OCI-LY1 (cell line): ENCODE measurements at regions not wholly inside any gene's neighbourhood (a gene's known extent, or its start where the extent isn't known, plus 50 kb on each side); places are given as distances from the start of the nearest gene placed in this dataset.

ENCODE experiments used
- H2AFZ ChIP-seq: fragments of 200-600 bp; sonication (generic), shearing (Covaris generic); 2 replicates; pipeline ENCODE4 v1.6.0; 2014; ENCODE audit warnings: antibody characterized with exemption, mild to moderate bottlenecking, low read length
- H3F3A ChIP-seq: fragments of 200-600 bp; sonication (generic), shearing (Covaris generic); 2 replicates; pipeline ENCODE4 v1.6.0; 2014; ENCODE audit warnings: mild to moderate bottlenecking, antibody characterized with exemption, low read length, moderate library complexity; ENCODE audit not compliant: insufficient read depth
- H3K27ac ChIP-seq: fragments of 200-600 bp; sonication (generic); 2 replicates; pipeline ENCODE4 v1.5.1; 2014; ENCODE audit warnings: low read length, mixed run types, mild to moderate bottlenecking, low read depth; ENCODE audit not compliant: poor library complexity, severe bottlenecking
- H3K27me3 ChIP-seq: fragments of 200-600 bp; sonication (generic); 2 replicates; pipeline ENCODE4 v1.6.0; 2014; ENCODE audit warnings: antibody characterized with exemption, mild to moderate bottlenecking, low read length, moderate library complexity; ENCODE audit not compliant: insufficient read depth
- H3K36me3 ChIP-seq: fragments of 200-600 bp; sonication (generic); 2 replicates; pipeline ENCODE4 v1.6.1; 2014; ENCODE audit warnings: mild to moderate bottlenecking, antibody characterized with exemption, low read length, moderate library complexity, mixed read lengths; ENCODE audit not compliant: insufficient read depth
- H3K4me1 ChIP-seq: fragments of 200-600 bp; sonication (generic); 2 replicates; pipeline ENCODE4 v1.5.1; 2014; ENCODE audit warnings: mild to moderate bottlenecking, low read length, moderate library complexity; ENCODE audit not compliant: insufficient read depth, severe bottlenecking
- H3K4me2 ChIP-seq: fragments of 200-600 bp; sonication (generic), shearing (Covaris generic); 2 replicates; pipeline ENCODE4 v1.6.1; 2014; ENCODE audit warnings: low read length
- H3K4me3 ChIP-seq: fragments of 200-600 bp; sonication (generic); 2 replicates; pipeline ENCODE4 v1.5.1; 2014; ENCODE audit warnings: low read length, low read depth, mild to moderate bottlenecking, mixed read lengths; ENCODE audit not compliant: poor library complexity, severe bottlenecking
- H3K79me2 ChIP-seq: fragments of 200-600 bp; shearing (Covaris generic); 2 replicates; pipeline ENCODE4 v1.6.1; 2016; ENCODE audit warnings: mixed run types, low read length, mixed read lengths; ENCODE audit not compliant: insufficient read depth
- H3K9ac ChIP-seq: fragments of 200-600 bp; sonication (generic), shearing (Covaris generic); 2 replicates; pipeline ENCODE4 v1.6.1; 2014; ENCODE audit warnings: mild to moderate bottlenecking, low read length, mixed read lengths
- H3K9me2 ChIP-seq: fragments of 200-600 bp; sonication (generic), shearing (Covaris generic); 2 replicates; pipeline ENCODE4 v1.6.1; 2014; ENCODE audit warnings: low read depth, mild to moderate bottlenecking, low read length, mixed read lengths
- H3K9me3 ChIP-seq: fragments of 200-600 bp; shearing (Covaris generic); 2 replicates; pipeline ENCODE4 v1.6.1; 2014; ENCODE audit warnings: low read length, mixed read lengths
- H4K20me1 ChIP-seq: fragments of 200-600 bp; sonication (generic), shearing (Covaris generic); 2 replicates; pipeline ENCODE4 v1.6.0; 2016; ENCODE audit warnings: mild to moderate bottlenecking, low read length; ENCODE audit not compliant: insufficient read depth
- EZH2 ChIP-seq: fragments of 200-600 bp; sonication (generic), shearing (Covaris generic); IDR thresholded peaks from 2 replicates; pipeline ENCODE4 v1.8.0; 2017; ENCODE audit warnings: borderline replicate concordance, mixed run types, mild to moderate bottlenecking, antibody characterized with exemption, low read length, moderate library complexity, mixed read lengths
- TF ChIP-seq, protein P1 (sequence below): fragments of 200-600 bp; sonication (generic), shearing (Covaris generic); IDR thresholded peaks from 2 replicates; pipeline ENCODE4 v1.5.1; 2017; ENCODE audit warnings: mild to moderate bottlenecking, antibody characterized with exemption, low read length, moderate library complexity, mixed read lengths

DNA sequence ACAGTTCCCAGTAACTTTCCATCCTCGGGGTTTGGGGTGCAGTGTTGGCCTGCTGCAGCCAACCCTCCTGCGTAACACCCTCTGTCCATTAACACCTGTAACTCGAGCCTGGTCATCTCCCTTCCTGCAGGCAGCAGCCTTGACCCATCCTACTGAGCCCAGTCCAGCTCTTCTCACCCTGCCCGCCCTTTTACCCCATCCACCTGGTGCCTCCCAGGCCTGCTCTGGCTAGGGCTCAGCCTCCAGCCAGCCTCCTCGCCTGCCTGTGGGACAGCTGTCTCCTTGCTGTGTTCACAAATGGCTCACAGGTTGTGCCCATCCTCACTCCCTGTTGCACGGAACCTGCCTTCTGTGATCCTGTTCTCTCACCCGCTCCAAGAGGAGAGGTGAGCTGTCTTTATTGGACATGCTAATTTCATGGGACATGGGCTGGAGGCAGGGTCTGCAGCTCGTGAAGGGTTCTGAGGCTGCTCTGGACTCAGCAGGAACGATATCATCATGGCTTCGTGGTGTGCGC is 277.2 kb upstream of the TCERG1L start:
- Histone ChIP-seq H3K9ac (no peak overlapping the region), H3K9me2 (no peaks in the 10 kb centered on the region), H3K4me2 (no peak overlapping the region), H3K27ac (no peak overlapping the region), H3K4me1 (no peaks in the 10 kb centered on the region), H3K9me3 (no peaks in the 10 kb centered on the region), H3K27me3 (no peaks in the 10 kb centered on the region), H3F3A (no peaks in the 10 kb centered on the region), H4K20me1 (no peaks in the 10 kb centered on the region), H3K79me2 (no peaks in the 10 kb centered on the region), H3K4me3 (no peak overlapping the region), H2AFZ (no peak overlapping the region), H3K36me3 (no peaks in the 10 kb centered on the region)
- TF ChIP-seq, protein P1, sequence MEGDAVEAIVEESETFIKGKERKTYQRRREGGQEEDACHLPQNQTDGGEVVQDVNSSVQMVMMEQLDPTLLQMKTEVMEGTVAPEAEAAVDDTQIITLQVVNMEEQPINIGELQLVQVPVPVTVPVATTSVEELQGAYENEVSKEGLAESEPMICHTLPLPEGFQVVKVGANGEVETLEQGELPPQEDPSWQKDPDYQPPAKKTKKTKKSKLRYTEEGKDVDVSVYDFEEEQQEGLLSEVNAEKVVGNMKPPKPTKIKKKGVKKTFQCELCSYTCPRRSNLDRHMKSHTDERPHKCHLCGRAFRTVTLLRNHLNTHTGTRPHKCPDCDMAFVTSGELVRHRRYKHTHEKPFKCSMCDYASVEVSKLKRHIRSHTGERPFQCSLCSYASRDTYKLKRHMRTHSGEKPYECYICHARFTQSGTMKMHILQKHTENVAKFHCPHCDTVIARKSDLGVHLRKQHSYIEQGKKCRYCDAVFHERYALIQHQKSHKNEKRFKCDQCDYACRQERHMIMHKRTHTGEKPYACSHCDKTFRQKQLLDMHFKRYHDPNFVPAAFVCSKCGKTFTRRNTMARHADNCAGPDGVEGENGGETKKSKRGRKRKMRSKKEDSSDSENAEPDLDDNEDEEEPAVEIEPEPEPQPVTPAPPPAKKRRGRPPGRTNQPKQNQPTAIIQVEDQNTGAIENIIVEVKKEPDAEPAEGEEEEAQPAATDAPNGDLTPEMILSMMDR = no peak
- TF ChIP-seq EZH2 = no peak

DNA sequence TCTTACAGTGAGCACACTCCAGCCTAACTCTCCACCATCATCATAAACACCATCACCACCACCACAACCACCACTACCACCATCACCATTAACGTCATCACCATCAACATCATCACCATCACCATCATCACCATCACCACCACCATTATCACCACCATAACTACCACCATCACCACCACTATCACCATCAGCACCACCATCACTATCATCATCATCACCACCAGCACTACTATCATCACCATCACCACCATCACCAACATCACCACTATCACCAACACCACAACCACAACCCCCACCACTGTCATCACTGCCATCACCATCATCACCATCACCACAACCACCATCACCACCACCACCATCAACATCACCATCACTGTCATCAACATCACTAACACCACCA is 279.0 kb upstream of the TCERG1L start:
- no peaks in the 10 kb centered on the region for H3K9me2 ChIP-seq
- no peaks in the 10 kb centered on the region for H3K9me3 ChIP-seq
- no peaks in the 10 kb centered on the region for H3K27me3 ChIP-seq
- H3K4me3 ChIP-seq = no peak overlapping the region
- H3K4me2 ChIP-seq = no peak overlapping the region
- no peaks in the 10 kb centered on the region for H3F3A ChIP-seq
- no peaks in the 10 kb centered on the region for H3K79me2 ChIP-seq
- H3K4me1 ChIP-seq = no peaks in the 10 kb centered on the region
- no peak overlapping the region for H3K27ac ChIP-seq
- no peaks in the 10 kb centered on the region for H3K36me3 ChIP-seq
- no peak for TF ChIP-seq EZH2
- TF ChIP-seq, protein P1 = no peak
- H4K20me1 ChIP-seq = no peaks in the 10 kb centered on the region
- H2AFZ ChIP-seq = no peak overlapping the region
- H3K9ac ChIP-seq = no peak overlapping the region

DNA sequence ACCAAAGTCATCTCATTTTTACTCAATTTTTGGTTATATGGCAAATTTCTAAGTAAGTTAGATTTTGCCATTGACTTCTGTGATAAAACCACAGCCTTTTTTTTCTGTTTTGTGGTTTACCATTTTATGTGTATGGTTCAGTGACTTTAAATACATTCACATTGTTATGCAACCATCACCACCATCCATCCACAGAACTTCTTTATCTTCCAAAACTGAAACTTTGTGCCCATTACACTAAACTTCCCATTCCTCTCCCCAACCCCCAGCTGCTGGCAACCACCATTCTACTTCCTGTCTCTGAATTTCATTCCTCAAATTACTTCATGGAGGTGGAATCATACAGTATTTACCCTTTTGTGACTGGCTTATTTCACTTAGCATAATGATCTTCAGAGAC is 280.4 kb upstream of the TCERG1L start:
- Histone ChIP-seq H2AFZ (no peak overlapping the region), H3K9me2 (no peaks in the 10 kb centered on the region), H3K4me3 (no peak overlapping the region), H4K20me1 (no peaks in the 10 kb centered on the region), H3K4me2 (no peak overlapping the region), H3K9me3 (no peaks in the 10 kb centered on the region), H3F3A (no peaks in the 10 kb centered on the region), H3K4me1 (no peaks in the 10 kb centered on the region), H3K9ac (no peak overlapping the region), H3K27ac (no peak overlapping the region), H3K36me3 (no peaks in the 10 kb centered on the region), H3K27me3 (no peaks in the 10 kb centered on the region), H3K79me2 (no peaks in the 10 kb centered on the region)
- TF ChIP-seq EZH2 = no peak
- TF ChIP-seq, protein P1 = no peak
